Keratinocyte (primary cell): ENCODE measurements at regions not wholly inside any gene's neighbourhood (a gene's known extent, or its start where the extent isn't known, plus 50 kb on each side); places are given as distances from the start of the nearest gene placed in this dataset.
A peak's percentile ranks its signal among the peaks of the same experiment; 100 is the strongest.

Experiments used
- DNase-seq: peaks from one replicate; pipeline ENCODE4 v3.0.0-alpha.2; 2011; ENCODE audit warnings: low read depth, missing footprints, low spot score
- FAIRE-seq: peaks from 2 replicates; lab custom pipeline; 2011; peaks lifted over from hg19 to GRCh38; lab: Jason Lieb, UNC
- H2AFZ ChIP-seq: 2 replicates; pipeline ENCODE4 v1.6.0; 2012; ENCODE audit warnings: low read length, control low read depth, inconsistent platforms; ENCODE audit not compliant: control insufficient read depth
- H3K27ac ChIP-seq: 2 replicates; pipeline ENCODE4 v1.5.1; 2011; ENCODE audit warnings: low read length; ENCODE audit not compliant: control insufficient read depth, insufficient read depth
- H3K27me3 ChIP-seq: 3 replicates; pipeline ENCODE4 v1.6.0; 2011; ENCODE audit warnings: low read length; ENCODE audit not compliant: control insufficient read depth, insufficient read depth; ENCODE audit errors: extremely low read depth
- H3K36me3 ChIP-seq, 2 experiments: 2 replicates in 1 of 2; 3 replicates in 1 of 2; pipeline ENCODE4 v1.5.1; 2011; ENCODE audit warnings: low read length in 2 of 2, mild to moderate bottlenecking in 1 of 2; ENCODE audit not compliant: control insufficient read depth in 2 of 2, insufficient read depth in 2 of 2; ENCODE audit errors: extremely low read depth in 1 of 2
- H3K4me1 ChIP-seq: 3 replicates; pipeline ENCODE4 v1.5.1; 2011; ENCODE audit warnings: low read length; ENCODE audit not compliant: control insufficient read depth, insufficient read depth; ENCODE audit errors: extremely low read depth
- H3K4me2 ChIP-seq: 3 replicates; pipeline ENCODE4 v1.6.0; 2011; ENCODE audit warnings: low read depth, low read length; ENCODE audit not compliant: control insufficient read depth, insufficient read depth; ENCODE audit errors: extremely low read depth
- H3K4me3 ChIP-seq, 3 experiments: fragments of 200-600 bp in 1 of 3; sonication (generic) in 1 of 3; 2 replicates in 2 of 3; 3 replicates in 1 of 3; pipeline ENCODE4 v1.5.1; 2011 to 2016; ENCODE audit warnings: low read length in 3 of 3, mild to moderate bottlenecking in 3 of 3, control low read depth in 2 of 3, inconsistent platforms in 1 of 3, low read depth in 1 of 3, mixed read lengths in 1 of 3, mixed run types in 1 of 3, moderate library complexity in 1 of 3; ENCODE audit not compliant: control insufficient read depth in 2 of 3, insufficient read depth in 2 of 3; ENCODE audit errors: extremely low read depth in 1 of 3
- H3K79me2 ChIP-seq: 2 replicates; pipeline ENCODE4 v1.6.0; 2012; ENCODE audit warnings: low read length; ENCODE audit not compliant: control insufficient read depth, insufficient read depth
- H3K9ac ChIP-seq: 3 replicates; pipeline ENCODE4 v1.6.0; 2011; ENCODE audit warnings: low read length; ENCODE audit not compliant: control insufficient read depth, insufficient read depth; ENCODE audit errors: extremely low read depth
- H3K9me1 ChIP-seq: 3 replicates; pipeline ENCODE4 v1.6.0; 2011; ENCODE audit warnings: low read length; ENCODE audit not compliant: control insufficient read depth, insufficient read depth; ENCODE audit errors: extremely low read depth
- H3K9me3 ChIP-seq: 2 replicates; pipeline ENCODE4 v1.5.1; 2012; ENCODE audit warnings: low read depth, low read length; ENCODE audit not compliant: control insufficient read depth
- H4K20me1 ChIP-seq: 3 replicates; pipeline ENCODE4 v1.6.0; 2011; ENCODE audit warnings: low read length; ENCODE audit not compliant: control insufficient read depth, insufficient read depth; ENCODE audit errors: extremely low read depth
- CTCF ChIP-seq, 3 experiments: IDR thresholded peaks in 1 of 3; conservative IDR thresholded peaks in 1 of 3; optimal IDR thresholded peaks in 1 of 3; 2 replicates in 2 of 3; 3 replicates in 1 of 3; pipeline versions ENCODE3 to v1.5.1; 2011; ENCODE audit warnings: low read length in 3 of 3, mild to moderate bottlenecking in 3 of 3, moderate library complexity in 2 of 3, control low read depth in 1 of 3, inconsistent platforms in 1 of 3; ENCODE audit not compliant: insufficient read depth in 2 of 3; ENCODE audit errors: extremely low read depth in 1 of 3
- EZH2 ChIP-seq: IDR thresholded peaks from one replicate; pipeline ENCODE4 v1.6.1; 2012; ENCODE audit warnings: inconsistent platforms, mild to moderate bottlenecking, low read length, moderate library complexity
- dilution Hi-C: fragments of 300-500 bp; cut with MboI; formaldehyde crosslinking; loops from one replicate; pipeline ENCODE4 v1.7.0; 2020; ENCODE audit warnings: low sequenced_read_pairs; ENCODE audit not compliant: extremely low pct_ligation_motif_present

GRCh38 chr1:198829356-198829755 is 190.5 kb downstream of the PTPRC start:
- Histone ChIP-seq H3K4me1 (peaks cover 16% of the 10 kb centered on the region), H3K79me2 (no peaks in the 10 kb centered on the region), H3K9me3 (no peaks in the 10 kb centered on the region), H3K36me3 (no peaks in the 10 kb centered on the region), H3K4me3 (no peak overlapping the region), H3K9ac (no peak overlapping the region), H3K27ac (no peak overlapping the region), H2AFZ (peak overlapping the region; percentile 85), H3K27me3 (no peaks in the 10 kb centered on the region), H4K20me1 (no peaks in the 10 kb centered on the region), H3K9me1 (no peaks in the 10 kb centered on the region), H3K4me2 (no peak overlapping the region)
- dilution Hi-C loops: no loop called here
- TF ChIP-seq CTCF (optimal IDR thresholded peaks at IDR 0.05 in 1 of 3, IDR thresholded peaks at IDR 0.05 in 1 of 3, conservative IDR thresholded peaks at IDR 0.05 in 1 of 3; ENCODE audit: extremely low read depth in 1 of 3, insufficient read depth in 2 of 3, low read length in 3 of 3): no peak
- DNase-seq: no peak
- no peak for FAIRE-seq

- H3K9me1 ChIP-seq: no peaks in the 10 kb centered on the region
- DNase-seq (no peak), FAIRE-seq (peak; percentile 17)
- peak overlapping the region; percentile 85 for H2AFZ ChIP-seq
- no peaks in the 10 kb centered on the region for H4K20me1 ChIP-seq
- peak overlapping the region; percentile 22 for H3K27ac ChIP-seq
- peak overlapping the region; percentile 59 for H3K4me2 ChIP-seq
- dilution Hi-C loops: no loop called here
- no peaks in the 10 kb centered on the region for H3K9me3 ChIP-seq
- no peaks in the 10 kb centered on the region for H3K79me2 ChIP-seq
- H3K27me3 ChIP-seq: no peaks in the 10 kb centered on the region
- peak overlapping the region; percentile 39 for H3K9ac ChIP-seq
- TF ChIP-seq EZH2 (no peak), CTCF (optimal IDR thresholded peaks at IDR 0.05 in 1 of 3, IDR thresholded peaks at IDR 0.05 in 1 of 3, conservative IDR thresholded peaks at IDR 0.05 in 1 of 3; ENCODE audit: extremely low read depth in 1 of 3, insufficient read depth in 2 of 3, low read length in 3 of 3) (peak; percentile 28 to 47 (median 31))
- H3K4me3 ChIP-seq: no peak overlapping the region
- peaks cover 16% of the 10 kb centered on the region for H3K4me1 ChIP-seq
- H3K36me3 ChIP-seq: no peaks in the 10 kb centered on the region
These were observed 191.1 kb downstream of the PTPRC start for GRCh38 chr1:198829944-198830343.
